ENCODE measurements at regions not wholly inside any gene's neighbourhood (a gene's known extent, or its start where the extent isn't known, plus 50 kb on each side); places are given as distances from the start of the nearest gene placed in this dataset.

DNA sequence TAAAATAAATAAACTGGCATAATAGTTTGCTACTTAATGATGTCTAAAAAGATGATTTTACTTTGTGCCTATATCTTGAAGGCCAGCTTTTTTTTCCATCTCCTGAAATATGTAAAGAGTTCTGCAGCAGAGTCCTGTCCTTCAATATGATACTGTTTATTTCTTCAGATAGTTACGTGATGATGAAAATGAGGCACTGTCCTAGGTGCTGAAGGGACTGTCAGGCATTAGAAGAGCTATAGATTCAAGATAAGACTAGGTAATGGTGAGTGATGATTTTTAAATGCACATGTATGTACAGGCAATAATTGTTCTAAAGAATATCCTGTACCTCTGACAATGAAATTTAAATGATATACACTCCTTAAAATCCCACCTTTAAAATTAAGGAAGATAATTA, 326.9 kb upstream of the DNAJC19 start:
- no peak for DNase-seq (ENCODE audit: low read depth, low spot score)
- ChIA-PET CTCF (interaction anchor here (4.2 kb wide), 1 partner anchor 10 kb away, joined by 17 read pairs; no protein-coding TSS in a partner anchor), POLR2A (interaction anchor here (0.9 kb wide), 1 partner anchor 47 kb away, joined by 3 read pairs; no protein-coding TSS in a partner anchor)
- Histone ChIP-seq H3K9me3 (ENCODE audit: control insufficient read depth, insufficient read depth, low read length) (no peaks in the 10 kb centered on the region), H3K27me3 (ENCODE audit: control insufficient read depth, insufficient read depth, low read length) (peaks cover 2% of the 10 kb centered on the region), H3K27ac (ENCODE audit: low read depth, low read length) (no peak overlapping the region), H3K4me3 (ENCODE audit: low read depth, low read length) (no peak overlapping the region)
- TF ChIP-seq, protein P1, sequence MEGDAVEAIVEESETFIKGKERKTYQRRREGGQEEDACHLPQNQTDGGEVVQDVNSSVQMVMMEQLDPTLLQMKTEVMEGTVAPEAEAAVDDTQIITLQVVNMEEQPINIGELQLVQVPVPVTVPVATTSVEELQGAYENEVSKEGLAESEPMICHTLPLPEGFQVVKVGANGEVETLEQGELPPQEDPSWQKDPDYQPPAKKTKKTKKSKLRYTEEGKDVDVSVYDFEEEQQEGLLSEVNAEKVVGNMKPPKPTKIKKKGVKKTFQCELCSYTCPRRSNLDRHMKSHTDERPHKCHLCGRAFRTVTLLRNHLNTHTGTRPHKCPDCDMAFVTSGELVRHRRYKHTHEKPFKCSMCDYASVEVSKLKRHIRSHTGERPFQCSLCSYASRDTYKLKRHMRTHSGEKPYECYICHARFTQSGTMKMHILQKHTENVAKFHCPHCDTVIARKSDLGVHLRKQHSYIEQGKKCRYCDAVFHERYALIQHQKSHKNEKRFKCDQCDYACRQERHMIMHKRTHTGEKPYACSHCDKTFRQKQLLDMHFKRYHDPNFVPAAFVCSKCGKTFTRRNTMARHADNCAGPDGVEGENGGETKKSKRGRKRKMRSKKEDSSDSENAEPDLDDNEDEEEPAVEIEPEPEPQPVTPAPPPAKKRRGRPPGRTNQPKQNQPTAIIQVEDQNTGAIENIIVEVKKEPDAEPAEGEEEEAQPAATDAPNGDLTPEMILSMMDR (IDR thresholded peaks at IDR 0.05; ENCODE audit: low read depth, low read length), result no peak

GRCh38 chr3:181313335-181313734, 323.8 kb upstream of the DNAJC19 start:
- H3K4me3 ChIP-seq (ENCODE audit: low read depth, low read length), result no peak overlapping the region
- ChIA-PET CTCF (interaction anchor here (0.9 kb wide), 1 partner anchor 13 kb away, joined by 4 read pairs; no protein-coding TSS in a partner anchor), POLR2A (no interaction called here)
- TF ChIP-seq, protein P1 (IDR thresholded peaks at IDR 0.05; ENCODE audit: low read depth, low read length), result no peak
- no peak for DNase-seq (ENCODE audit: low read depth, low spot score)
- peaks cover 2% of the 10 kb centered on the region for H3K27me3 ChIP-seq (ENCODE audit: control insufficient read depth, insufficient read depth, low read length)
- no peaks in the 10 kb centered on the region for H3K9me3 ChIP-seq (ENCODE audit: control insufficient read depth, insufficient read depth, low read length)
- H3K27ac ChIP-seq (ENCODE audit: low read depth, low read length), result no peak overlapping the region

DNA sequence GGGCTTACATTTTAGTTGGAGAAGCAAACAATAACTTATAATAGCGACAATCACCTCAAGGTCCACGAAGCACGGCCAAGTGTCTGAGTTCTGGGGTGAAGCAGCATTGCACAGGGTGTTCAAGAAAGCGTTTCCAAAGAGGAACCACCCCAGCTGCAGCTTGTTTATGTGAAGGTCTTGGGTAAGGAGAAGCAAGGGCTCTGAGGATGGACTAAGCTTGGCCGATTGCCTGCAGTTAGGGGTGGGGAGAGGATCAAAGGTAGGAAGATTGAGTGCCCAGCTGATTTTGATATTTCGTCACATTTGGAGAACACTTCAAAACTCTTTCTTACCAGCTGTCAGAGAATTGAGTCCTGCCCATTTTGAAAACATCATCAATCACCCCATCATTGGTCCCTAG, 321.6 kb upstream of the DNAJC19 start:
- POLR2A ChIA-PET, result no interaction called here

GRCh38 chr3:181302960-181303359, 313.4 kb upstream of the DNAJC19 start:
- no peaks in the 10 kb centered on the region for H3K27me3 ChIP-seq (ENCODE audit: control insufficient read depth, insufficient read depth, low read length)
- DNase-seq (ENCODE audit: low read depth, low spot score), result no peak
- ChIA-PET POLR2A (no interaction called here), CTCF (no interaction called here)
- no peak overlapping the region for H3K27ac ChIP-seq (ENCODE audit: low read depth, low read length)
- no peaks in the 10 kb centered on the region for H3K9me3 ChIP-seq (ENCODE audit: control insufficient read depth, insufficient read depth, low read length)
- no peak overlapping the region for H3K4me3 ChIP-seq (ENCODE audit: low read depth, low read length)
- TF ChIP-seq, protein P1 (IDR thresholded peaks at IDR 0.05; ENCODE audit: low read depth, low read length), result no peak

More for the DNA sequence above, 321.6 kb upstream of the DNAJC19 start:
- Histone ChIP-seq H3K4me3 (ENCODE audit: low read depth, low read length) (no peak overlapping the region), H3K27ac (ENCODE audit: low read depth, low read length) (no peak overlapping the region), H3K27me3 (ENCODE audit: control insufficient read depth, insufficient read depth, low read length) (no peaks in the 10 kb centered on the region), H3K9me3 (ENCODE audit: control insufficient read depth, insufficient read depth, low read length) (no peaks in the 10 kb centered on the region)
- CTCF ChIA-PET, result interaction anchor here (0.7 kb wide), 1 partner anchor 15 kb away, joined by 7 read pairs; no protein-coding TSS in a partner anchor
- TF ChIP-seq, protein P1 (IDR thresholded peaks at IDR 0.05; ENCODE audit: low read depth, low read length), result no peak
- no peak for DNase-seq (ENCODE audit: low read depth, low spot score)

GRCh38 chr3:181300033-181300432, 310.5 kb upstream of the DNAJC19 start:
- no peaks in the 10 kb centered on the region for H3K27me3 ChIP-seq (ENCODE audit: control insufficient read depth, insufficient read depth, low read length)
- ChIA-PET CTCF (interaction anchor here (0.9 to 1.0 kb wide), 2 partner anchors 17 to 26 kb away, joined by 3 read pairs; no protein-coding TSS in a partner anchor), POLR2A (no interaction called here)
- no peak overlapping the region for H3K4me3 ChIP-seq (ENCODE audit: low read depth, low read length)
- H3K27ac ChIP-seq (ENCODE audit: low read depth, low read length), result no peak overlapping the region
- TF ChIP-seq, protein P1 (IDR thresholded peaks at IDR 0.05; ENCODE audit: low read depth, low read length), result no peak
- no peak for DNase-seq (ENCODE audit: low read depth, low spot score)
- no peaks in the 10 kb centered on the region for H3K9me3 ChIP-seq (ENCODE audit: control insufficient read depth, insufficient read depth, low read length)

Data from AG04450 (cell line).